Heart right ventricle (tissue), 16 donors: ENCODE measurements at regions not wholly inside any gene's neighbourhood (a gene's known extent, or its start where the extent isn't known, plus 50 kb on each side); places are given as distances from the start of the nearest gene placed in this dataset.
A peak's percentile ranks its signal among the peaks of the same experiment; 100 is the strongest.

Source experiments
- ATAC-seq, 8 donors: fragments of 200-7000 bp; cut with Tn5 transposase; one replicate each; pipeline ENCODE4 v1.9.1; 2020; ENCODE audit warnings: mild to moderate bottlenecking in 8 of 8, moderate library complexity in 8 of 8, moderate number of reproducible peaks in 1 of 8
- DNase-seq, 2 donors: peaks; one replicate each; pipeline ENCODE4 v3.0.0-alpha.2; 2020
- H3K27ac ChIP-seq, 10 donors: fragments of 200-600 bp; sonication (generic) in 2 of 10; one replicate each; pipeline versions ENCODE4 v1.5.0 to v1.8.0; 2020 to 2022; ENCODE audit warnings: mild to moderate bottlenecking in 3 of 10
- H3K27me3 ChIP-seq, 7 donors: fragments of 200-600 bp; one replicate each; pipeline ENCODE4 v1.8.0; 2021 to 2022; ENCODE audit warnings: mild to moderate bottlenecking in 2 of 7
- H3K36me3 ChIP-seq, 9 donors: fragments of 200-600 bp; sonication (generic) in 1 of 9; one replicate each; pipeline versions ENCODE4 v1.5.0 to v1.8.0; 2020 to 2022; ENCODE audit warnings: mild to moderate bottlenecking in 2 of 9
- H3K4me1 ChIP-seq, 9 donors: fragments of 200-600 bp; sonication (generic) in 1 of 9; one replicate each; pipeline versions ENCODE4 v1.5.0 to v1.8.0; 2020 to 2022; ENCODE audit warnings: mild to moderate bottlenecking in 4 of 9
- H3K4me3 ChIP-seq, 10 donors: fragments of 200-600 bp; sonication (generic) in 2 of 10; one replicate each; pipeline versions ENCODE4 v1.5.0 to v1.8.0; 2020 to 2022; ENCODE audit warnings: mild to moderate bottlenecking in 7 of 10, moderate library complexity in 2 of 10
- H3K9me3 ChIP-seq, 11 donors: fragments of 200-600 bp in 10 of 11; sonication (generic) in 2 of 11; one replicate each; pipeline versions ENCODE4 v1.5.0 to v1.8.0; 2013 to 2022; ENCODE audit warnings: mild to moderate bottlenecking in 2 of 11, control low read depth in 1 of 11, moderate library complexity in 1 of 11
- WGBS, 2 donors: extraction: QIAGEN DNeasy Blood & Tissue Kit; methylation state at CpG; one replicate each; pipeline ENCODE4 v1.1.7; 2013; ENCODE audit warnings: inconsistent platforms in 1 of 2; 5-methylcytosine and 5-hydroxymethylcytosine counted together
- intact Hi-C, 10 donors: fragments of 100-400 bp; cut with DNase I; formaldehyde crosslinking; loops; one replicate each; pipeline versions ENCODE4 v1.11.1 to v1.14.2; 2022
- TF ChIP-seq, protein P1 (sequence below), 9 donors: fragments of 200-600 bp; sonication (generic) in 2 of 9; IDR thresholded peaks; one replicate each; pipeline versions ENCODE4 v1.5.0 to v1.8.0; 2021 to 2022; ENCODE audit warnings: antibody characterized with exemption in 9 of 9, mild to moderate bottlenecking in 5 of 9, moderate library complexity in 1 of 9
- donor health status: Arrhythmogenic right ventricular cardiomyopathy.
- donor health status: ischemic (EF 13 %, LVEDD 7.1; RV severe dilation, severe dysfunction).
- donor health status: healthy with polysubstance abuse.
- donor health status: DM: no; HTN: yes; CAD: no.
- donor health status: DM: no; HTN: no; CAD: no.
- donor health status: ischemic (EF 25% LVEDD 6.9; RV normal size, moderate dysfunction).
- donor health status: ischemic (EF 25% LVEDD 5.7; RV mildly dilated, moderate dysfunction).
- donor health status: healthy.
- donor health status: DM: yes; HTN: yes; CAD: no.
- donor health status: Ischemic cardiomyopathy.
- donor health status: ischemic (EF 35%, LVEDD 5.7; RV mildly dilated, moderate dysfunction).
- donor health status: nonischemic (EF 11% LVEDD 7.7; RV severe dilation, severe dysfunction).
- donor health status: DM: yes; HTN: yes; CAD: no.
- donor health status: PGD.
- donor health status: ischemic (EF 29% LVEDD 5.4; RV normal size, mild dysfunction).
- donor health status: nonischemic (EF 23%, LVEDD 6.1; RV moderate dilation, normal function).

- Histone ChIP-seq H3K27me3 (no peaks in the 10 kb centered on the region), H3K4me3 (no peak overlapping the region), H3K36me3 (peaks cover 0 to 53% (median 8%) of the 10 kb centered on the region in 9 donors), H3K9me3 (no peaks in the 10 kb centered on the region), H3K4me1 (peaks cover 0 to 20% (median 10%) of the 10 kb centered on the region in 9 donors), H3K27ac (peak overlapping the region in 2 of 10 donors; percentile 49 to 66)
- DNase-seq = no peak
- TF ChIP-seq, protein P1, sequence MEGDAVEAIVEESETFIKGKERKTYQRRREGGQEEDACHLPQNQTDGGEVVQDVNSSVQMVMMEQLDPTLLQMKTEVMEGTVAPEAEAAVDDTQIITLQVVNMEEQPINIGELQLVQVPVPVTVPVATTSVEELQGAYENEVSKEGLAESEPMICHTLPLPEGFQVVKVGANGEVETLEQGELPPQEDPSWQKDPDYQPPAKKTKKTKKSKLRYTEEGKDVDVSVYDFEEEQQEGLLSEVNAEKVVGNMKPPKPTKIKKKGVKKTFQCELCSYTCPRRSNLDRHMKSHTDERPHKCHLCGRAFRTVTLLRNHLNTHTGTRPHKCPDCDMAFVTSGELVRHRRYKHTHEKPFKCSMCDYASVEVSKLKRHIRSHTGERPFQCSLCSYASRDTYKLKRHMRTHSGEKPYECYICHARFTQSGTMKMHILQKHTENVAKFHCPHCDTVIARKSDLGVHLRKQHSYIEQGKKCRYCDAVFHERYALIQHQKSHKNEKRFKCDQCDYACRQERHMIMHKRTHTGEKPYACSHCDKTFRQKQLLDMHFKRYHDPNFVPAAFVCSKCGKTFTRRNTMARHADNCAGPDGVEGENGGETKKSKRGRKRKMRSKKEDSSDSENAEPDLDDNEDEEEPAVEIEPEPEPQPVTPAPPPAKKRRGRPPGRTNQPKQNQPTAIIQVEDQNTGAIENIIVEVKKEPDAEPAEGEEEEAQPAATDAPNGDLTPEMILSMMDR (IDR thresholded peaks at IDR 0.05) = no peak
- intact Hi-C loops = no loop called here
- 88 to 90% methylated on average over 23 of the region's 23 CpGs for WGBS, 2 donors
- peak in 6 of 8 donors; percentile 9 to 74 (median 39) for ATAC-seq
These were observed 98.6 kb downstream of the KPNA2 start for GRCh38 chr17:68134046-68134637.

GRCh38 chr17:68134731-68135130, 99.2 kb downstream of the KPNA2 start:
- ATAC-seq (peak in 4 of 8 donors; percentile 9 to 26 (median 18)), DNase-seq (no peak)
- 96% methylated on average over 20 of the region's 20 CpGs for WGBS, 2 donors
- no peaks in the 10 kb centered on the region for H3K9me3 ChIP-seq
- H3K4me3 ChIP-seq = no peak overlapping the region
- intact Hi-C loops = no loop called here
- H3K27ac ChIP-seq = no peak overlapping the region
- H3K36me3 ChIP-seq = peaks cover 0 to 48% (median 8%) of the 10 kb centered on the region in 9 donors
- TF ChIP-seq, protein P1 (IDR thresholded peaks at IDR 0.05) = no peak
- H3K27me3 ChIP-seq = no peaks in the 10 kb centered on the region
- peaks cover 0 to 19% (median 7%) of the 10 kb centered on the region in 9 donors for H3K4me1 ChIP-seq

GRCh38 chr17:68135141-68135887, 99.8 kb downstream of the KPNA2 start:
- TF ChIP-seq, protein P1 (IDR thresholded peaks at IDR 0.05) = no peak
- ATAC-seq (peak in 1 of 8 donors; percentile 28), DNase-seq (no peak)
- Histone ChIP-seq H3K4me1 (peaks cover 0 to 14% (median 5%) of the 10 kb centered on the region in 9 donors), H3K27me3 (no peaks in the 10 kb centered on the region), H3K27ac (no peak overlapping the region), H3K36me3 (peaks cover 0 to 42% (median 8%) of the 10 kb centered on the region in 9 donors), H3K4me3 (no peak overlapping the region), H3K9me3 (no peaks in the 10 kb centered on the region)
- 97 to 98% methylated on average over 40 of the region's 40 CpGs for WGBS, 2 donors
- intact Hi-C loops = no loop called here

DNA sequence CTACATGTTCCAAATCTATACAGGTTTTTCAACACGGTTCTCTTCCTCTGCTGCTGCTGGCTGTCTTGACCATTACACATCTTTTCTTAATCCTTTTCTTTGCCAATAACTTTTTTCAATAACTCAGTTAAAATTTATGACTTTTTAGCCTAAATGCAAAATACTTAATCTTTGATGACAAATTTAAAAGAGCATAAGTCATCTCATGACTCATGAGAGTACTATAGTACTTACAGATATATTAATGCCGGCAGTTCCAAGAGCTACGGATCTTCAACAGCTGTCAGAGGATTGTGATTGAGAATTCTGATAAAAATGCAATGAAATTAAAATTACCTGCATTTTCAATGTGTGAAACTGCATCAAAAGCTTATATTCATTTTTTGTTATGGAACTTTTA, 105.5 kb downstream of the KPNA2 start:
- intact Hi-C loops = no loop called here
- Histone ChIP-seq H3K4me3 (no peak overlapping the region), H3K9me3 (no peaks in the 10 kb centered on the region), H3K36me3 (peaks cover 0 to 4% (median 0%) of the 10 kb centered on the region in 9 donors), H3K27me3 (no peaks in the 10 kb centered on the region), H3K4me1 (no peaks in the 10 kb centered on the region), H3K27ac (no peak overlapping the region)
- no peak for ATAC-seq
- no peak for DNase-seq
- 87 to 90% methylated on average over 3 of the region's 3 CpGs for WGBS, 2 donors
- TF ChIP-seq, protein P1 (IDR thresholded peaks at IDR 0.05) = no peak
